D341Med (cell line): ENCODE measurements at regions not wholly inside any gene's neighbourhood (a gene's known extent, or its start where the extent isn't known, plus 50 kb on each side); places are given as distances from the start of the nearest gene placed in this dataset.
"Not testable (repeated sequence)": the region's sequence is repeated elsewhere in the genome, so short reads cannot be mapped to it uniquely, and the experiment has no call there.

Experiments used
- DNase-seq: peaks from one replicate; pipeline ENCODE4 v3.0.0; 2012; ENCODE audit warnings: low spot score

- DNase-seq, result no peak
Measured at GRCh38 chr18:25473008-25473407, 121.0 kb upstream of the ZNF521 start.

DNA sequence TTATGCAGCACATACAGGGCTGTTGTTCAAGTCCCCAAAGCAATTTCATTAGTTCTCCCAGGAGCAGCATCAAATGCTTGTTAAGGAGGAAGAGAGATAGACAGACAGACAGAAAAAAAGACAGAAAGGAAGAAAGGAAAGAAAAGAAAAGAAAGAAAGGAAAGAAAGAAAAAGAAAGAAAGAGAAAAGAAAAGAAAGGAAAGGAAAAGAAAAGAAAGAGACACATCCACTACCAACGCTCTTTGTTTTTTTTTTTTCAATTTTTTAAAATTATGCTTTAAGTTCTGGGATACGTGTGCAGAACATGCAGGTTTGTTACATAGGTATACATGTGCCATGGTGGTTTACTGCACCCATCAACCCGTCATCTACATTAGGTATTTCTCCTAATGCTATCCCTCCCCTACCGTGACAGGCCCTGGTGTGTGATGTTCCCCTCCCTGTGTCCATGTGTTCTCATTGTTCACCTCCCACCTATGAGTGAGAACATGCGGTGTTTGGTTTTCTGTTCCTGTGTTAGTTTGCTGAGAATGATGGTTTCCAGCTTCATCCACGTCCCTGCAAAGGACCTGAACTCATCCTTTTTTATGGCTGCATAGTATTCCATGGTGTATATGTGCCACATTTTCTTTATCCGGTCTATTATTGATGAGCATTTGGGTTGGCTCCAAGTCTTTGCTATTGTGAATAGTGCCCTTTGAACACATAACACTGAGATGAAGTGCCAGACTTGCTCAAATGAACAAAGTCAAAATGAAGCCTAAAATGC is 119.0 kb upstream of the ZNF521 start:
- DNase-seq, result not testable (repeated sequence)

DNA sequence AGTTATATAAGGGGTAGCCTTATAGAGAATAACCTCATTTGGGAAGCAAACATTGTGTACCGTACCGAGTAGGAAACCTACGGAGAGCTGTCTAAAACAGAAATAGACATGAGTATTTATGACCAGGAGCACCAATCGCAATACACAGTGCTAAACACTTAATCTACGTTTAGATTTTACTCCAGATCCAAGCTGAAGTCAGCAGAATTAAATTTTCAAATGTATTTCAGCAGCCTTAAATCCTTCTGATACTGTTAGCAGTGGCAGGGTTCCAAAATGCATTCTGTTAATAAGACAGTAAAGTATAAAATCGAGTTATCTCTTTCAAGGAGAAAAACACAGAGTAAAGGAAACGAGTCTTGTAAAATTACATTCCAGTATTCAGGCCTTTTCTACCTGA is 118.1 kb upstream of the ZNF521 start:
- no peak for DNase-seq

DNA sequence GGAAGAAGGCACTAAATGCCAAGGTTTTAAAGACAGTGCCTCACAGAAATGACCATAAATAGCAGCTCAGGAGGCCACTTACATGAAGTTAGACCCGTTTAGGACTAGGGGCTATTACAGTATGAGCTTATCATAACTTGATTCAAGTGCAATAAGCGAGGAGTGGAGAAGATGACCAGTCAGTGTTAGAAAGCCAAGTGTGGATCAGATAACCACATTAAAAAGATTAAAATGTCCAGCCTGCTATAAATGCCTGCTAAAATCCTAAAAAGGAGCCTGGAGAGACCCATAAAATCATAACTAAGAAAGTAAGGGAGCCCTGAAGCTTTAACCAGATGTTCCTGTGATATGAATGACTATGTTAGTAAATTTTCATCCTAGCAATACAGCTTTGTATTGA is 117.5 kb upstream of the ZNF521 start:
- DNase-seq, result no peak

GRCh38 chr18:25467226-25467987 is 115.4 kb upstream of the ZNF521 start:
- no peak for DNase-seq

- DNase-seq, result no peak
Measured at GRCh38 chr18:25465152-25465732, 113.3 kb upstream of the ZNF521 start.

DNA sequence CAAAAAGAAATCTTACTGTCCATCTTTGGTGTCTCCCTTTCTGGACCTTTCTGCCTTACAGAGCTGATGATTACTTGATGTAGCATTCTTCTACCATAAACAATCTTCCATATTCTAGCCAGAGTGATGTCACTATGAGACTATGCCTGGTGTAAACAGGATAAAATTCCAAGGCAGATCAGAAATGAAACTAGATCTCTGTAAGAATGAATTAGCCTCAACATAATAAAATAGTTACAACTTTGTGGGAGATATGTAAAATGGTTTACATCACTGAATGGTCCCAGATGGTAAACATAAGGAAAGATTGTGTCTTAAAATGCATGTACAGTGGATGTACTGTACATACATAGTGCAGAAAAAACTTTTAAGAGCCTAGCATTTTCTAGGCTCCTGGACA is 112.3 kb upstream of the ZNF521 start:
- no peak for DNase-seq

- no peak for DNase-seq
Measured at GRCh38 chr18:25463726-25464125, 111.8 kb upstream of the ZNF521 start.

DNA sequence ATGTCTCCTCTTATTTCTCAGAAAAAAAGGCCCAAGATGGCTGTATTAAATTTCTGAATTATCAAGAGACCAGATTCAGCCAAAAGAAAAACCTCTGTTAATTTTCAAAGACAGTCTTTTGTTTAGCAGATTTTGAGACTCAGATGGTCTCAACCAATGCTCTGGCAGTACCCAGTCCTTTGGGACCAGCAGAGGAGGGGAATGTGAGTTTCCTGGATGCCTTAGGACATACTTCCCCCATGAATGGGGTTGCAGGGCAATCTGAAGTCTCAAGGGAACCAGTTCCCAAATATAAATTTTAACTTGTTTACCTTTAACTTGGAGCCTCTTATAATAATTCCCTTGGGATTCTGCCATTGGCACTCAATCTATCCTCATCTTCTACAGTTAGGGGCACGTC is 107.8 kb upstream of the ZNF521 start:
- no peak for DNase-seq

- no peak for DNase-seq
Measured at GRCh38 chr18:25457601-25458000, 105.6 kb upstream of the ZNF521 start.

DNA sequence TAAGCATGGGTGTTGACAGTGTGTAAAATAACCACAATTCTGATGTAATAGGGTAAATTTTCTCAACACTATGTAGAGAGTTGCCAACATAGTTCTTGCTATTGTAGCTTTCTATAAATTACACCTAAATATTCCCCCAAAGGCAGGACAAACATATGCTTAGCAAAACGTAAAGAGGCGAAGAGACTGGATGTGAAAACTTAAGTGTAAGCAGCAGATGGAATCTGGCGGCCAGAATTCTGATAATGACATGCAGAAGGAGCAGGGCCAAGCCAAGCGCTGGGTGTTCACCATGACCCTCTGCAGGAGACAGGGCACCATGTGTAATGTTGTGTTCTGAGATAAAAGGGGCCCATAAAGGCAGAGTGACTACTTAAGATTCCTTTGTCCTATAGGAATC is 105.2 kb upstream of the ZNF521 start:
- DNase-seq, result no peak

DNA sequence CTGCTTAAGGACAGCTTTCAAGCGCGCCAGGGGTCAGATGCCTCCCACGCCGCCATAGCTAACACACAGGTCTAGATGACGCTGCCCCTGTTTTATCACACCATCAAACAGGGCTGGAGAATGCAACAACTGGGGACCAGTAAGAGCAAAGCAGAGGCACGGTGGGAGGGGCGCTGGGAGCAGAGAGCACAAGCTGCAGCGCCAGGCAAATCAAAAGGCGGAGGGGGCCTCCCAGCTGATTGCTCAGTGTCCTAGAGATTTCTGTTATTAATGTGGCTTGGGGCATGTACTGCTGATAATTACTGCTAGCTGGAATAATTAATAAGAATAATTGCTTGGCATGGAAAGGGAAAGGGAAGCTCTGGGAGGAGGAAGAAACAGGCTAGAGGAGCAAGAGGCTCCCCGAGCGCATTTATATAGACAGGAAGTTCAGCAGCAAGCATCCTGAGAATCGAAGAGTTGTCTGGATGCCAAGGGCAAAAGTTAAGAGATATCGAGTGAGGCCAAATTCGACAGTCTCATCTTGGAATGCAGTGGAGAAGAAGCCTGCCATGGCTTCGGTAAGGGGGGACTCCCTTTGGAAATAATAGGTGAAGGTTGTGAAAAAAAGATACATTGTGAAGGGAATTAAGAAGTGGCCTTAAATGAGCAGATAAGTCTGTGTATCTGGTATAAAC is 104.5 kb upstream of the ZNF521 start:
- DNase-seq, result no peak

DNA sequence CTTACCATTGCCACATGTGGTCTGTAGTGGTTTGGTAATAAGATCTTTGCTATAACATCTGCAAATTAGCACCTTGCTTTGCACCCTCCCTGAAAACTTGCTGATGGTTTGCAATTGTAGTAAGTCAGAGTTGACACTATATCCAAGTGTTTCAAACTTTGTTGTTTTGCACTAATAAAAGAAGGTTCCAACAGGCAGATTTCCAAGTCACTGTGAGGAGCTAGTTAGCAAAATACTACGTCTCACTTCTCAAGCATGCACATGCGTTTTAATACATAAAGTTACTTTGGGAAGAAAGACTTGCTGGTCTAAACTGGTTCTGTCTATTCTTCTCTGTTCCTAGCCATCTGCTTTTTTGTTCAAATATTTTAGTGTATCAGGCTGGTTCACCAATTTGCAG is 103.7 kb upstream of the ZNF521 start:
- DNase-seq, result no peak

- no peak for DNase-seq
Measured at GRCh38 chr18:25455159-25455558, 103.2 kb upstream of the ZNF521 start.

GRCh38 chr18:25454730-25455129 is 102.8 kb upstream of the ZNF521 start:
- no peak for DNase-seq

DNA sequence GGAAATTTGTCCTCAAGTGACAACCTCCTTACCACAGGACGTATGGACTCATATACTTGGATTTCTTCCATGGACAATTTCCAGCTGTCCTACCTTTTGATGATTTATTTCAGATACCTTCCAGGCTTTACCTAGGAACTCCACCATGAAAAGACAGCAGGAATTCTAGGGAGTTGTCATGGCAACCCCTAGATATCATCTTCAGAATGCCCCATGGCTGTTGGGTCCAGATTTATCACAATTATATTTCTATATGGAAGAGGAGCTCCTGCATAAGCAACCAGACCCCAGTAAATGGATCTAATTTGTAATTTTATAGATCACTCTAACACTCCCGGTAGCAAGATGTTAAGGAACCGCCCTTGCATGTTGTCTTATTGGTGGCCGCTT is 102.3 kb upstream of the ZNF521 start:
- DNase-seq, result no peak

- no peak for DNase-seq
Measured at GRCh38 chr18:25453556-25454269, 101.7 kb upstream of the ZNF521 start.

GRCh38 chr18:25451077-25451658 is 99.2 kb upstream of the ZNF521 start:
- no peak for DNase-seq

DNA sequence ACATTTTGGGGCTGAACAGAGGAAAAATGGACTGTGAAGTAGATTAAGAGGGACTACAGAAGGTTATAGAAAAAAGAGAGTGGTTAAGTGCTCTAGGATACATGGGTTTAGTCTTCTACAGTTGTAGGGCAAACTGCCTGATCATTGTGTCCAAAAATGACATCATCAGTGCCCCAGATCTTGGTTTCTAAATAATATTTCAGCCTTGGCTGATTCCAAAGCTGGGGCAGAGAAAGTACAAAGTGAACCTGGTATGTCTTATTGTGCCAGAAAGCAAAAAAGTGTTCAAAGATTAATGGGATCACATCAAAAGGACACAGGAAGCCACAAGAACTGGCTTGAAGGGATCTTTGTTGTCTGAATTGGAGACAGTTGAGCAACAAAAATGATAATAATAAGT is 97.1 kb upstream of the ZNF521 start:
- no peak for DNase-seq

DNA sequence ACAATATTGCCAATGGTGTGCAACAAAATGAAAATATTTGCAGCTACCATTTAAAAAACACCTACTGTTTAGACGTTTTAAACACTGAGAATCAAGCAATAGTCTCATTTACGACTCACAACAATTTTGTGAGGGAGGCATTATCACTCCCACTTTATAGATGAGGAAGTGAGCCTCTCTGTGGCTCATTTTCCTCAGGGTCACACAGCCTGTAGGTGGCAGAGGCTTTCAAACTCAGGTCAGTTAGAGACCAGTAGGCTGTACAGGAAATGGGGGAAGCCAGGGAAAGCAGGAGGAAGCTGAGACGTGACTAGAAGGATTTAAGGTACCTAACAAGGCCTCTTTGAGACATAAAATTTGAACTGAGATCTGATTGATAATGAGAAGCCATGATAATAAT is 95.0 kb upstream of the ZNF521 start:
- no peak for DNase-seq

GRCh38 chr18:25445430-25445829 is 93.5 kb upstream of the ZNF521 start:
- no peak for DNase-seq

DNA sequence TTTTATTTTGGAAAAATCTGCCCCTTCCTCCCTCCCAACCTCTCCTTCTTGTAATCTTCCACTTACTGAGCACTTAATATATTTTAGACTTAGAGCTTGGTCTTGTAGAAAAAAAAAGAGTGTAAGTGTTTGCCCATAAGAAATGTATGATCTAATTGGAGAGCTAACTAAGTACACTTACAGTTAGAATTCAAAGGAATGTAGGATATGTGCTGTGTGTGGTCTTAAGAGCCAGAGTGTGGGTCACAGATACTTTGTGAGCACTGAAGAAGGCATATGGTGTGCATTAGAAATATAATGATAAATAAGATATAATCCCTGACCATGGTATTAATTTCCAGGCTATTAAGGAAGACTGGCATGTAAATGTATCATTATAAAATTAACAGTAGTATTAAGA is 91.8 kb upstream of the ZNF521 start:
- no peak for DNase-seq
